ENCODE measurements at regions not wholly inside any gene's neighbourhood (a gene's known extent, or its start where the extent isn't known, plus 50 kb on each side); places are given as distances from the start of the nearest gene placed in this dataset.

- no peak for TF ChIP-seq POLR2AphosphoS5 (IDR thresholded peaks at IDR 0.05)
- TF ChIP-seq POLR2A (IDR thresholded peaks at IDR 0.05): no peak
Observed at GRCh38 chr15:95444860-95445259, 885.6 kb upstream of the NR2F2 start.

All from suprapubic skin (tissue), 4 donors.